MM.1S (cell line): ENCODE measurements at regions not wholly inside any gene's neighbourhood (a gene's known extent, or its start where the extent isn't known, plus 50 kb on each side); places are given as distances from the start of the nearest gene placed in this dataset.

Source experiments
- EZH2 ChIP-seq: fragments of 300-600 bp; sonication (generic); optimal IDR thresholded peaks from 2 replicates; pipeline ENCODE3; 2017; ENCODE audit warnings: low read depth, mild to moderate bottlenecking, antibody characterized with exemption, low read length, mixed read lengths
- EZH2phosphoT487 ChIP-seq: fragments of 300-600 bp; sonication (generic); IDR thresholded peaks from 2 replicates; pipeline ENCODE4 v1.6.1; 2018; ENCODE audit warnings: antibody characterized with exemption, low read length
- TF ChIP-seq, protein P1 (sequence below): fragments of 300-600 bp; sonication (generic); IDR thresholded peaks from 2 replicates; pipeline ENCODE4 v1.5.1; 2016; ENCODE audit warnings: antibody characterized with exemption, low read length, mixed read lengths

GRCh38 chr2:239749272-239749873, 275.8 kb downstream of the NDUFA10 start:
- TF ChIP-seq, protein P1, sequence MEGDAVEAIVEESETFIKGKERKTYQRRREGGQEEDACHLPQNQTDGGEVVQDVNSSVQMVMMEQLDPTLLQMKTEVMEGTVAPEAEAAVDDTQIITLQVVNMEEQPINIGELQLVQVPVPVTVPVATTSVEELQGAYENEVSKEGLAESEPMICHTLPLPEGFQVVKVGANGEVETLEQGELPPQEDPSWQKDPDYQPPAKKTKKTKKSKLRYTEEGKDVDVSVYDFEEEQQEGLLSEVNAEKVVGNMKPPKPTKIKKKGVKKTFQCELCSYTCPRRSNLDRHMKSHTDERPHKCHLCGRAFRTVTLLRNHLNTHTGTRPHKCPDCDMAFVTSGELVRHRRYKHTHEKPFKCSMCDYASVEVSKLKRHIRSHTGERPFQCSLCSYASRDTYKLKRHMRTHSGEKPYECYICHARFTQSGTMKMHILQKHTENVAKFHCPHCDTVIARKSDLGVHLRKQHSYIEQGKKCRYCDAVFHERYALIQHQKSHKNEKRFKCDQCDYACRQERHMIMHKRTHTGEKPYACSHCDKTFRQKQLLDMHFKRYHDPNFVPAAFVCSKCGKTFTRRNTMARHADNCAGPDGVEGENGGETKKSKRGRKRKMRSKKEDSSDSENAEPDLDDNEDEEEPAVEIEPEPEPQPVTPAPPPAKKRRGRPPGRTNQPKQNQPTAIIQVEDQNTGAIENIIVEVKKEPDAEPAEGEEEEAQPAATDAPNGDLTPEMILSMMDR, result no peak
- TF ChIP-seq EZH2phosphoT487 (no peak), EZH2 (no peak)
